Endothelial cell (in vitro differentiated cells): ENCODE measurements at regions not wholly inside any gene's neighbourhood (a gene's known extent, or its start where the extent isn't known, plus 50 kb on each side); places are given as distances from the start of the nearest gene placed in this dataset.

Source experiments
- DNase-seq: peaks from one replicate; pipeline ENCODE4 v3.0.0; 2021; ENCODE audit warnings: low spot score
- H3K27ac Mint-ChIP-seq: one replicate; pipeline ENCODE4 v1.8.0; 2021; ENCODE audit warnings: mixed read lengths, inconsistent platforms; ENCODE audit not compliant: unreplicated experiment
- H3K27me3 Mint-ChIP-seq: one replicate; pipeline ENCODE4 v1.8.0; 2021; ENCODE audit warnings: mild to moderate bottlenecking, moderate library complexity, mixed read lengths, inconsistent platforms; ENCODE audit not compliant: unreplicated experiment
- H3K36me3 Mint-ChIP-seq: one replicate; pipeline ENCODE4 v1.8.0; 2021; ENCODE audit warnings: mild to moderate bottlenecking, low read depth, mixed read lengths, inconsistent platforms; ENCODE audit not compliant: unreplicated experiment
- H3K4me1 Mint-ChIP-seq: one replicate; pipeline ENCODE4 v1.8.0; 2021; ENCODE audit warnings: mild to moderate bottlenecking, mixed read lengths, inconsistent platforms; ENCODE audit not compliant: unreplicated experiment
- H3K4me3 Mint-ChIP-seq: one replicate; pipeline ENCODE4 v1.8.0; 2021; ENCODE audit warnings: mild to moderate bottlenecking, mixed read lengths, inconsistent platforms; ENCODE audit not compliant: unreplicated experiment
- H3K9me3 Mint-ChIP-seq: one replicate; pipeline ENCODE4 v1.8.0; 2021; ENCODE audit warnings: mixed read lengths, inconsistent platforms; ENCODE audit not compliant: unreplicated experiment
- CTCF ChIP-seq: fragments of 200-600 bp; sonication (generic); IDR thresholded peaks from one replicate; pipeline ENCODE4 v1.5.0; 2021; ENCODE audit warnings: antibody characterized with exemption; ENCODE audit not compliant: unreplicated experiment

- H3K27me3 Mint-ChIP-seq: peaks cover 7% of the 10 kb centered on the region
- no peak for DNase-seq
- H3K36me3 Mint-ChIP-seq: no peaks in the 10 kb centered on the region
- no peak overlapping the region for H3K4me3 Mint-ChIP-seq
- H3K27ac Mint-ChIP-seq: no peak overlapping the region
- no peaks in the 10 kb centered on the region for H3K4me1 Mint-ChIP-seq
- H3K9me3 Mint-ChIP-seq: no peaks in the 10 kb centered on the region
- TF ChIP-seq CTCF: no peak
Measured at GRCh38 chr6:43859213-43859612, 89.2 kb downstream of the VEGFA start.

- Mint-ChIP-seq H3K9me3 (no peaks in the 10 kb centered on the region), H3K4me1 (no peaks in the 10 kb centered on the region), H3K27ac (no peak overlapping the region), H3K36me3 (no peaks in the 10 kb centered on the region), H3K27me3 (peaks cover 7% of the 10 kb centered on the region), H3K4me3 (no peak overlapping the region)
- DNase-seq: no peak
- TF ChIP-seq CTCF: no peak
Measured at GRCh38 chr6:43858161-43859153, 88.4 kb downstream of the VEGFA start.

GRCh38 chr6:43856005-43856765, 86.2 kb downstream of the VEGFA start:
- H3K4me3 Mint-ChIP-seq: no peak overlapping the region
- no peaks in the 10 kb centered on the region for H3K36me3 Mint-ChIP-seq
- no peaks in the 10 kb centered on the region for H3K9me3 Mint-ChIP-seq
- no peaks in the 10 kb centered on the region for H3K4me1 Mint-ChIP-seq
- no peak overlapping the region for H3K27ac Mint-ChIP-seq
- peak; percentile 52 for DNase-seq
- TF ChIP-seq CTCF: peak; percentile 26
- peaks cover 7% of the 10 kb centered on the region for H3K27me3 Mint-ChIP-seq

GRCh38 chr6:43855247-43855646, 85.2 kb downstream of the VEGFA start:
- no peak for DNase-seq
- peaks cover 7% of the 10 kb centered on the region for H3K27me3 Mint-ChIP-seq
- no peaks in the 10 kb centered on the region for H3K36me3 Mint-ChIP-seq
- no peak overlapping the region for H3K4me3 Mint-ChIP-seq
- no peak overlapping the region for H3K27ac Mint-ChIP-seq
- H3K4me1 Mint-ChIP-seq: no peaks in the 10 kb centered on the region
- TF ChIP-seq CTCF: no peak
- no peaks in the 10 kb centered on the region for H3K9me3 Mint-ChIP-seq
